HFF-Myc (cell line): ENCODE measurements at regions not wholly inside any gene's neighbourhood (a gene's known extent, or its start where the extent isn't known, plus 50 kb on each side); places are given as distances from the start of the nearest gene placed in this dataset.

Source experiments
- DNase-seq: peaks from one replicate; pipeline ENCODE4 v3.0.0-alpha.2; 2011; ENCODE audit warnings: low read depth; ENCODE audit errors: extremely low read depth
- H3K4me3 ChIP-seq: replicated peaks from 2 replicates; pipeline ENCODE4 v1.5.1; 2011; ENCODE audit warnings: low read depth, mild to moderate bottlenecking, control low read depth, low read length
- TF ChIP-seq, protein P1 (sequence below): IDR thresholded peaks from 2 replicates; pipeline ENCODE4 v1.5.1; 2012; ENCODE audit warnings: mild to moderate bottlenecking, low read depth, low read length, control low read depth; ENCODE audit errors: missing control alignments

DNA sequence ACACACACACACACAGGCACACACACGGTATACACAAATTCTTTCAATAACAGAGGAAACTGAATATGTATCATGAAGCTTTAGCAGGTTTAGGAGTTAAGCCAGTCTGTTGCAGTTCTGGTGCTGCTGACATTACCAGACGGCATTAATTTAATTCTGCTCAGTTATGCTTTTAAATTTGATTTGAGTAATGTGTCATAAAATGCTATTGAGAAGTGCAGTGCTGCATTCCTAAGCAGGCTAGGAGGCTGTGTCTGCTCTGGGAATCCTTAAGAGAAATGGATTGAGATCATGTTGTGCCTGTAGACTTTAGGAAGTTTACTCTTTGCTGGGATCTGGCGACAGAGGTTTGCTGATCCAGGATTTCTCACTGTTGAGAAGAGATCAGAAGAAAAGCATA lies 733.8 kb downstream of the BRINP1 start:
- DNase-seq: no peak
- no peak overlapping the region for H3K4me3 ChIP-seq
- TF ChIP-seq, protein P1, sequence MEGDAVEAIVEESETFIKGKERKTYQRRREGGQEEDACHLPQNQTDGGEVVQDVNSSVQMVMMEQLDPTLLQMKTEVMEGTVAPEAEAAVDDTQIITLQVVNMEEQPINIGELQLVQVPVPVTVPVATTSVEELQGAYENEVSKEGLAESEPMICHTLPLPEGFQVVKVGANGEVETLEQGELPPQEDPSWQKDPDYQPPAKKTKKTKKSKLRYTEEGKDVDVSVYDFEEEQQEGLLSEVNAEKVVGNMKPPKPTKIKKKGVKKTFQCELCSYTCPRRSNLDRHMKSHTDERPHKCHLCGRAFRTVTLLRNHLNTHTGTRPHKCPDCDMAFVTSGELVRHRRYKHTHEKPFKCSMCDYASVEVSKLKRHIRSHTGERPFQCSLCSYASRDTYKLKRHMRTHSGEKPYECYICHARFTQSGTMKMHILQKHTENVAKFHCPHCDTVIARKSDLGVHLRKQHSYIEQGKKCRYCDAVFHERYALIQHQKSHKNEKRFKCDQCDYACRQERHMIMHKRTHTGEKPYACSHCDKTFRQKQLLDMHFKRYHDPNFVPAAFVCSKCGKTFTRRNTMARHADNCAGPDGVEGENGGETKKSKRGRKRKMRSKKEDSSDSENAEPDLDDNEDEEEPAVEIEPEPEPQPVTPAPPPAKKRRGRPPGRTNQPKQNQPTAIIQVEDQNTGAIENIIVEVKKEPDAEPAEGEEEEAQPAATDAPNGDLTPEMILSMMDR: no peak

DNA sequence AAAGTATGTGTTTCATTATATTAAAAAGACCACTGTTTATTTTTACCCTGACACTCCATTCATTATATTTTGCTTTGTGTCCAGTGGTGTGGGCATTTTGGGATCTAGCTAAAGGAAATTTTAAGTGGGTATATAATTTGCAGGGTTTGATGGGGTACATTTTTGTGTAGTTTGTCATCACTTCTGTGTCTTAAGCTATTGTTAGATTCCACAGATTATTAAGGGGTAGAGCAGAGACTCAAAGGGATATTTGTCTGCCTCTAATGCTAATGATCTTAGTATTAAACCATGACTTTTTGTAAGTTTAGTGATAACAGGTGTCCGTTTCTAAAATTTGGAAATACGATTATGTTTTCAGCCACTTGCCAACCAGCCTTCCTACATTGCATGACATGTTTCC lies 731.6 kb downstream of the BRINP1 start:
- DNase-seq: no peak
- H3K4me3 ChIP-seq: no peak overlapping the region
- TF ChIP-seq, protein P1: no peak

DNA sequence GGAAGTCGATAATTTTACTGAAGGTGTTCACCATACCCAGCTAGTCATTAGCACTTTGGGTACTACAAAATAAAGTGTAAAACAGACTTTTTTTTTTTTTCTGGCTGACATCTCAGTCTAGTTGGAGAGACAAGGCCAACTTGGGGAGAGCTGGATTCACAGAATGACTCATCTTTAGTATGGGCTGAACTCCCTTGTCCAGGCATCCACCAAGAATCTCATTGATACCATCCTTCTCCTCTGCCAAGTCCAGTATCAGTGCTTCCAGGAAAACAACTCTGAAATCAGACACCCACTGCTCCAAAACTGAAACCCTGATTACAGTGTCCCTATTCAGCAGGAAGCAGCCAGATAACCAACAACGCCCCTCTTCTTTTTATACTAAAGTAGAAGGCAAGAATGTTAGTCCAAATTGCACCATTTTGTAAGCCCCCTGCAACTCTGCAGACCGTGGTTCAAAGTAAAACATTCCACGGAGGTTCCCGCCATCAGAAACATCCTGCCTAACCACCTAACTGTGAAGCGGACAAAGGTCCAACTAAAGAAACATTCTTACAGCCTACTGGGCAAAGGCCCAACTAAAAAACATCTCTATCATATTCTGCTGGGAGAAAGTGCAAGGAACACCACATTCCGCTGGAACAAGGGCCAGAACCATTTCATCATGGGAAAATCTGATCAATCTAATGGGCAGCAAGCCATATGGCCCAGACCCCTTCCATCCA lies 728.2 kb downstream of the BRINP1 start:
- TF ChIP-seq, protein P1: no peak
- DNase-seq: no peak
- H3K4me3 ChIP-seq: no peak overlapping the region

DNA sequence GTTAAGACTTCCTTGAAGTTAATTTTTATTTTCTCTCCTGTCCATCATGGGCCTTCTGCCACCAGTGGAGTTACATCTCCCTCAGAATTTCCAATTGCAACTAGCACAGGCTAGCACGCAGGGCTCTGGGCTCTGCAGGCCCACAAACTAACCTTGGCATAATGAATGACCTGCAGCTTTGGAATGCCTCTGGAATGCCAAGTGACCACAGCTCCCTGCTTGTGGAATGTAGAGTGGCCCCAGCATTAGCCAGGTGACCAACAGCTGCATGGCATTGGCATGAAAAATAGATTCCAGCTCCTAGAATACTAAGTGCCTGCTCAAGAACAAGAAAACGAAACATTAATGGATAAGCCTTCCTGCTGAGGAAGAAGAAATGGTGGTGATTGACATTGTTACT lies 726.1 kb downstream of the BRINP1 start:
- TF ChIP-seq, protein P1: no peak
- H3K4me3 ChIP-seq: no peak overlapping the region
- DNase-seq: no peak

DNA sequence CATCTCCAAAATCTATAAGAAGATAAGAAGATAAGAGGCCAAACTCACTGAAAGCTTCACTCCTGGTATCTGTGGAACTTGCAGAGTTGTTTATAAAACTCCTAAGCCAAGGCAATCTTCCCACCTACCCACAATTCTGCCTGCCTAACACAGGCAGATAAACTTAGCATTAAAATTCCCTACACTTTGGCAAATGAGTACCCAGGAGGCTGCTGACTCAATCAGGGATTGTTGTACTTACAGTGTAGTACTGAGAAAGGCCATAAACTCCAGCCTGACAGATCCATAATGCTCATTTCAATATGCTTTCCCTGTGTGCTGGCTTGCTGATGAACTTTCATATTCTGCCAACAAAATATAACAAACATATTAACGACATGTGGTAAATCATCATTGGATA lies 725.2 kb downstream of the BRINP1 start:
- TF ChIP-seq, protein P1: no peak
- H3K4me3 ChIP-seq: no peak overlapping the region
- no peak for DNase-seq

DNA sequence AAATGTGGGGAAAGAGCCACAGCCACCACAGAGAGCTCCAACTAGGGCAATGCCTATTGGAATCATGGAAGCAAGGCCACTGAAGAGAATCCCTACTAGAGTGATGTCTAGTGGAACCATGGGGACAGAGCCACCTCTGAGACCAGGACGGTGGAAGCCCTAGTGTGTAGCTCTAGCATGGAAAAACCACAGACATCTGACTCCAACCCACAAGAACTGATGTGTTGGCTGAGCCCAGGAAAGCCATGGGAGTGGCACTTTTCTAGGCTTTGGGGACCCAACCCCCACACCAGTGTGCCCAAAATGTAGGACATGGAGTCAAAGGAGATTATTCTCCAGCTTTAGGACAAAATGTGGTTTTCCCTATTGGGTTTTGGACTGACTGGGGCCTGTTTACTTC lies 721.9 kb downstream of the BRINP1 start:
- no peak for DNase-seq
- TF ChIP-seq, protein P1: no peak

DNA sequence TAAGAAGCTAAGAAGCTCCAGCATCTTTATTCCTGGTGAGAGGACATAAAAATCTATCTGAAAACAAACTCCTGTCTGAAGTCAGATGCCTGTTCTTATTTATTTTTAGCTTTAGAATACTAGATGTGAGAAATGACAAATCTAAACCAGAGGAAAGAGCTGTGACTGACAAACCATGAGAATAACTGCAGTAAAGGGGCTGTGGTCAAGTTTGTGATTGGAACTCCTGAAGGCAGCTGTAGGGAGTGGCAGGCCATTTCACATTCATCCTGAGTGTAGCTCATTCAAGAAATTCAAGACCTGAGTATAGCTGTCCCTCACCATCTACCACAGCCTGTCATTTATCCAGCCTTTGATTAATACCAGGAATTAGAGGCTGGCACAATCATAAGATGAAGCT lies 718.8 kb downstream of the BRINP1 start:
- DNase-seq: no peak
- no peak overlapping the region for H3K4me3 ChIP-seq
- TF ChIP-seq, protein P1: no peak

More for the DNA sequence above, 721.9 kb downstream of the BRINP1 start:
- H3K4me3 ChIP-seq: no peak overlapping the region
